AG10803 (cell line): ENCODE measurements at regions not wholly inside any gene's neighbourhood (a gene's known extent, or its start where the extent isn't known, plus 50 kb on each side); places are given as distances from the start of the nearest gene placed in this dataset.

Experiments used
- DNase-seq: peaks from one replicate; pipeline ENCODE4 v3.0.0; 2010; ENCODE audit warnings: low read depth
- H3K4me3 ChIP-seq: 2 replicates; pipeline ENCODE4 v1.5.1; 2011; ENCODE audit warnings: mild to moderate bottlenecking, low read length, control low read depth
- CTCF ChIP-seq: conservative IDR thresholded peaks from 2 replicates; pipeline ENCODE4 v1.5.1; 2011; ENCODE audit warnings: mild to moderate bottlenecking, low read length, control low read depth, inconsistent platforms

GRCh38 chr15:81619002-81619401 is 245.0 kb upstream of the TMC3 start:
- H3K4me3 ChIP-seq, result no peak overlapping the region
- no peak for DNase-seq
- no peak for TF ChIP-seq CTCF

GRCh38 chr15:81612631-81613030 is 238.6 kb upstream of the TMC3 start:
- DNase-seq, result no peak
- no peak overlapping the region for H3K4me3 ChIP-seq
- TF ChIP-seq CTCF, result no peak

- no peak for TF ChIP-seq CTCF
- DNase-seq, result no peak
- no peak overlapping the region for H3K4me3 ChIP-seq
These were observed 237.7 kb upstream of the TMC3 start for GRCh38 chr15:81611679-81612078.

- no peak overlapping the region for H3K4me3 ChIP-seq
- no peak for TF ChIP-seq CTCF
- no peak for DNase-seq
These were observed 234.4 kb upstream of the TMC3 start for GRCh38 chr15:81608309-81608829.

- H3K4me3 ChIP-seq, result no peak overlapping the region
- DNase-seq, result no peak
- no peak for TF ChIP-seq CTCF
These were observed 230.7 kb upstream of the TMC3 start for GRCh38 chr15:81604713-81605112.

- TF ChIP-seq CTCF, result no peak
- H3K4me3 ChIP-seq, result no peak overlapping the region
- no peak for DNase-seq
These were observed 222.3 kb upstream of the TMC3 start for GRCh38 chr15:81596159-81596865.

- H3K4me3 ChIP-seq, result no peak overlapping the region
- DNase-seq, result no peak
- TF ChIP-seq CTCF, result no peak
These were observed 221.7 kb upstream of the TMC3 start for GRCh38 chr15:81595752-81596151.
